HG03354 (cell line): ENCODE measurements at regions not wholly inside any gene's neighbourhood (a gene's known extent, or its start where the extent isn't known, plus 50 kb on each side); places are given as distances from the start of the nearest gene placed in this dataset.

Source experiments
- ATAC-seq: cut with Tn5 transposase; IDR thresholded peaks from one replicate; pipeline ENCODE4 v1.9.1; 2021; ENCODE audit warnings: mild to moderate bottlenecking; ENCODE audit not compliant: unreplicated experiment, poor library complexity, severe bottlenecking

DNA sequence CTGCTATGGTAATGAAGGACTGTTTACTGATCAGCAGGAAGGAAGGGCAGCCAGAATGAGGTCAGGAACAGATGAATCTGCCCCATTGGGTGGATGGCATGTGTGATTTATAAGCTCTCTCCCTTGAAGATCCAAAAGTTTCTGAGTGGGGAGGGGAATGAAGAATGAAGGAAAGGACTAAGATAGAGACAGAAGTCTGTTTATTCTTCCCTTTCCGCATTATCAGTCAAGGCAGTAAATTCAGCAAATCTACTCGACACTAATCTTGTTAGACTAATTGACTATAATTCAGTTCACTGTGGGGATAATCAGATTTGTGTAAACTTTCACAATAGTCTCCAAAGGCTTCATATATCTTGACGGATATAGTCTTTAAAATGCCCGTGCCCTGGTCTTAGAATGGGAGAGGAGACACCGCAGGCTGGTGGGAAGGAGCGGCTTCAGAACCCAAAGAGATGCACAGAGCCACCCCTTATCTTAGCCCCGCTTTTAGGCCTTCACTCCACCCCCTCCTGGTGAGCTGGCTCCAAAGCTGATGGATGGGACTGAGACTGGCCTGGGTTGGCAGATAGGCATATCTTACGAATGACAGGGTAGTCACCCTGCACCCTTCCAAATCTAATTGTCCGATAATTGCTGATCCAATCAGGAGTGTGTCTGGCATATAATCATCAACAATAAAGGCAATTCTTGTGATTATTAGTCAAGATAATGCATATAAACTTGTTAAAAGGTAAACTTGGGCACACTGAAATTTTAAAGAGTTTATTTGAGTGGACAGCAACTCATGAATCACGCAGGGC lies 76.0 kb upstream of the PPM1J start:
- no peak for ATAC-seq

DNA sequence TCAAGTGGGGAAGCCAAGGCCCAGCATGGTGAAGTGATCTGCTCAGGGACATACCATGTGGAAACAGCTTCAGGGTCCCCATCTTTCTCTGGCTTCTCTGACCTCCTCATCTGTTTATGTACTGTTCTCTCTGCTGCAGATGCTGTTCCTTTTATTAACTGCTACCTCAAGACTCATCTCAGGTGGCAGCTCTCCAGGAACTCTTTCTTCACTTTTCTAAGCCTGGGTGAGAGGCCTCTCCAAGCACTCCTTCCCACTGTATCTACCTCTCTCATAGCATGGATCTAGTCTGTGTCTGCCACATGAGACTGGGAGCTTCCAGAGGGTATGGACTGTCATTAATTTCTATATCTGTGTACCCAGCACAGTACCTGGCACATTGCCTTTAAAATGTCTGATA lies 73.4 kb upstream of the PPM1J start:
- no peak for ATAC-seq

DNA sequence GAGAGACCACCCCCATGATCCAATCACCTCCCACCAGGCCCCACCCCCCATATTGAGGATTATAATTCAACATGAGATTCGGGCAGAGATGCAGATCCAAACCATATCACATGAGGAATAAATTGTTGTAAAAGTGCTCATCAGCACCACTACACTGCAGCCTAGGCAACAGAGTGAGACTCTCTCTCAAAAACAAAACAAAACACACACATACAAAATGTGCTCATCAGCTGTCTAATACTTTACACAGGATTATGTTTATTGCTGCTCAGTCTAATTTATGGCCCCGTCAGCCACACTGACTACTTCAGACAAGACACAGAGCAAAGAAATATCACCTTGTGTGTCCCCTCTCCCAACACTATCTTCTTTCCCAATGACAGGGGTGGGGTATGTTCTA lies 72.9 kb upstream of the PPM1J start:
- no peak for ATAC-seq

DNA sequence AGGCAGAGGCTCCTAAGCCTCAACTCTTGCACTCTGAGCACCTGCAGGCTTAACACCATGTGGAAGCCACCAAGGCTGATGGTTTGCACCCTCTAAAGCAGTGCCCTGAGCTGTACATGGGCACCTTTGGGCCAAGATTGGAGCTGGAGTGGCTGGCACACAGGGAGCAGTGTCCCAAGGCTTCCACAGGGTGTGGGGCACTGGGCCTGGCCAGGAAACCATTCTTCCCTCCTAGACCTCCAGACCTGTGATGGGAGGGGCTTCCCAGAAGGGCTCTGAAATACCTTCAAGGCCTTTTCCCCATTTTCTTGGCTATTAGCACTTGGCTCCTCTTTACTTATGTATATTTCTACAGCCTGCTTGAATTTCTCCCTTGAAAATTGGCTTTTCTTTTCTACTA lies 67.9 kb upstream of the PPM1J start:
- no peak for ATAC-seq

DNA sequence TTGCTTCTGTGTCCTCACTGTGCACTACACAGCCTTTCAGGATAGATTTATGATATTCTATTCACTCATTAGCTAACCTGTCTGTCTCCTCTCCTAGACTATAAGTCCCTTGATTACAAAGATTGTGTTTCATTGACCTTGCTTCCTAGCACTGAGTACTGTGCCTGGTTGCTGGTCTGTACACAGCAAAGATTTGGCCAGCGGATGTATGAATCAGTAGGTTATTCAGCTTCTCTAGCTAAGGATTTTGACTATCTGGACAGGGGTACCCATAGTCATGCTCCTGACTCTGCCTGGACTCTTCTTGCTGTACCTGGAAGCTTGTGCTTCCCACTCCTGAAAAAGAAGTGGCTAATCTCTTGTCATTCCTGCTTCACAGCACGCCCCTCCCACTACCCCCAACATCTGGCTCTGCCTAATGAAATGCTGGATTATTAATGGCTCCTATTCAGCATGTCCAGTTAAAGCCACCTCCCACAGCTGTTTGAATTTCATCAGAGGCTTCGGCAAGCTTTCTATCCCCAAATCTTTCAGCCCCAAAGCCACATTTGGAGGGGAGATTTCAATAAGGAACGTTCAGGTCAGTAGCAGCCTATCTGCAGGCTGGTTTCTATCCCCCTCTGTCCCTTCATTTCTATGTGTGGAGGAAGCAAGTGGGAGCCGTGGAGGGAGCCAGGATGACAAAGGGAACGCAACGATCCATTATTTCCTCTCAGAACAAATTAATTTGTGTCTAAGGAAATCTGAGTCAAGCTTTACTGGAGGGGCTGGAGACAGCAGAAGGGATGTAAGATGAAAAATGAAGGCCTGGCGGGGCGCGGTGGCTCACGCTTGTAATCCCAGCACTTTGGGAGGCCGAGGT lies 64.8 kb upstream of the PPM1J start:
- no peak for ATAC-seq

DNA sequence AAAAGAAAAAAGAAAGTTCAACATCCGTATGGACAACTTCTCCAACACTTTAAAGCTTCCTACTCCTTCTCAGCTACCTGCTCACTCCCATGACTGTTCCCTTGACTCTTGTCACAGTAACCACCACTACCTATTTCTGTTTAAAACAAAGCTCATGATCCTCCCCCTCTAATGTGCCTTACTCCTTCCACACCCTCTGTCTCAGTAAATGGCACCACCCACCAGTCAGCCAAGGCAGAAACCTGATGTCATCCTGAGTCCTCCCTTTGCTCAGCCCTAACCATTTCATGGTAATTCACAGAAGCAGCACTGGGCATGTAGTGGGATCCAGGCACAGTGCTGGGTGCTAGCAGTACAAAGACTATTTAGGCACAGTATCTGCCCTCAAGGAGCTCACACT lies 63.0 kb upstream of the PPM1J start:
- no peak for ATAC-seq

DNA sequence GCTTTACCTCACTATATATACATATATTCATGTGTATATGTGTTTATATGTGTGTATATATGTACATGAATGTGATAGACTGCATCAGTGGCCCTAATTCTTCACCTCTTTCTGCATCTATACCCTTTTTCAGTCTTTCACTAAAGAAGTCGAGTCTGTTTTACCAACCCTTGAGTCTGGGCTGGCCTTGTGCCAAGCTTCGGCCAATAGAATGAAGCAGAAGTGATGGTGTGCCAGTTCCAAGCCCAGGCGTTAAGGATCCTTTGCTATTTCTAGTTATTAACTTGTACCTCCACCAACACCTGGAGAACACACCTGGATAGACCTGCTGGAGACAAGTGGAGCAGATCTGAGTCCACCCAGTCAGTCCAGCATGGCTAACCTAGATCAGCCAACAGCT lies 61.6 kb upstream of the PPM1J start:
- ATAC-seq: no peak

DNA sequence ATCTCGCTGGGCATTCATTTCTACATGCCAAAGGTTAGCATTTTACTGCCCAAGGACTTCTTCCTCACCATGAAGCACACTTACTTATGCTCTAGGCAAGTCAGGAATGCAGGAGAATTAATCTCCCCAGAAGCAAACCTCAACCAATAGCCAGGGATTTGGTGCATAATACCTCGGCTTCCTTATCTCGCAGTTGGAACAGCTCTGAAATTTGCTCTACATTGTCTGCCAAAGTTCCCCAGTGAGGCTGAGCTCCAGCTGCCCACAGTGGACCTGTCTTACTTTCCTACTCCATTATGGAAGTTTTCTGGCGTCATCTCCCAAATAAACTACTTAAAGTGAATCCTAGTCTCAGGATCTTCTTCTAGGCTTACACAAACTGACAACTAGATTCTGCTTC lies 57.6 kb upstream of the PPM1J start:
- no peak for ATAC-seq

DNA sequence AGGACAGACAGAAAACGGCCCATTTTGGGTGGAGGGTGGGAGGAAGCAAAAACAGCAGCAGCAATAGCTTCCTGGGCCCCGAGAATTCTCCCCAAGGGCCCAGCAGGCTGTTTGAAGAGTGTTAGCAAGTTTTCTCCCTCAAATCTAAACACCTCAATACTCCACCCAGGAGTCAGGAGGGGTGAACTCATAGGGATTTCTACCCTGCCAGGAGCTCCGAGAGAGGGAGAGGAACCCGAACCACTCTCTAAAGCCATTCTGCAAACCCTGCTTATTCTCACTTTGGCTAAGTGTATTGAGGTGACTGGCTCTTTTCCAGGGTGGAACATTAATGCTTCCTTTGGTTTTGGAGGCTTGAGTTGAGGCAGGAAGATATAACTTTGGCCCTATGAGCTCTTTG lies 55.6 kb upstream of the PPM1J start:
- ATAC-seq: no peak

DNA sequence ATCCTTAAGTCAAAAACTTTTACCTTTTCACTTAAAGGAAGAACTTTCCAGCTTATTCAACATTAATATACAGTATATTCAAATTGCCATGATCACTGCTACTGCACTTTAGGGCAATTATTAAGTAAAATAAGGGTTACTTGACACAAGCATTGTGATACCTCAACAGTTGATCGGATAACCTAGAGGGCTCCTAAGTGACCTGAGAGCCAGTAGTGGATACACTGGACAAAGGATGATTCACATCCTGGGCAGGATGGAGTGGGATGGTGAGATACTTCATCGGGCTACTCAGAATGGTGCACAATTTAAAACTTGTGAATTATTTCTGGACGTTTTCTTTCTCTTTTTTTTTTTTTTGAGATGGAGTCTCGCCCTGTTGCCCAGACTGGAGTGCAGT lies 54.5 kb upstream of the PPM1J start:
- ATAC-seq: no peak

DNA sequence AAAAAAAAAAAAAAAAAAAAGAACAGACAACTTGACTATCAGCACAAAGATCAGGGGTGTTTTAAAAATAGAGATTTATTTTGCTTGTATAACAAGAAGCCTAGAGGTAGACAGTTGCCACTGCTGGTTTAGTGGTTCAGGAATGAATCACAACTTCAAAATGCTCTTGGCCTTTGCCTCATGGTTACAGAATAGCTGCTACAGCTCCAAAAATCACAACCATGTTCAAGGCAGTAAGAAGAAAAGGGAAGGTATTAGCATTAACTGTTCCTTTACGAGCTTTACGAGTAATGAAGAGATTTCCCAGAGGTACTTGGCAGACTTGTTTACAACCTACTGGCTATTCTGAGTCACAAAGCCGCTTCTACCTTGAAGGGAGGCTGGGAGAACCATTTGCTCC lies 52.5 kb upstream of the PPM1J start:
- ATAC-seq: no peak
